NOMO-1 (cell line): ENCODE measurements at regions not wholly inside any gene's neighbourhood (a gene's known extent, or its start where the extent isn't known, plus 50 kb on each side); places are given as distances from the start of the nearest gene placed in this dataset.

Experiments
- DNase-seq, 2 experiments: peaks; one replicate each; lab custom pipeline; 2025; ENCODE audit not compliant: unreplicated experiment in 2 of 2; lab: John Stamatoyannopoulos, UW

DNA sequence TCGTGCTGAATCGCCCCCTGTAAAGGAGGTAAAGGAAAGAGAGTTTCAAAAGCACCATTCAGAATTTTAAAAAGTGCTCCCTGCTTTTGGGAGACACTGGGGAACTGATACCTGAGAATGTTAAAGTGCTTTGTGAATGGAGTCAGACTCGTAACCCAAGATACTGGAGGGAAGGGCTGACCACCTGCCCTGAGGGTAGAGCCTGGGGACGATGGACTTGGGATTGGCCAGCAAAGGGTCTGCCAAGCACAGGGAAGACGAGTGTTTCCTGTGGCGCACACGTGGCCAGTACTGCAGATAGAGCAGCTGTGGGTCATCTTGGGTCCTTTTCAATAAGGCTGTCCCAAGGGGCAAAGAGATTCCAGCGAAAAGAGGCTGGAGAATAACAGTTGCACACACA is 1284.1 kb upstream of the AUTS2 start:
- no peak for DNase-seq

DNA sequence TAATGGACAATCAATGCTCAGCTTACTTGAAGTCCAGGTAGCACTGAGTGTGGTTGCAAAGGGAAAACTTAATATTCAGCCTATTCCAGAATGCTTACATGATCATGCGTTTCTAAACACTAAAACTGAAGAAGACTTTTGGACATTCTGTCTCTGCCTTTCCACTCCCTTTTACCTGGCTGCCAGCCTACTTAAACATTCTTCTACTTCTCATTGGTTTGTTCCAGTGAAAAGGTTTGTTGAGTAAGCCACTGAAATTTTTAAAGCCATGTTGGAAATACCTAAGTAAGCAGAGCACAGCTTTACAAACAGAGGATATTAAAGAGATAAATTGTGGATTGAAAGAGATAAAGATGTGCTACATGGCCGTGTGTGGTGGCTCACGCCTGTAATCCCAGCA is 1280.8 kb upstream of the AUTS2 start:
- no peak for DNase-seq

- no peak for DNase-seq
Observed at GRCh38 chr7:68319061-68319460, 1279.2 kb upstream of the AUTS2 start.

DNA sequence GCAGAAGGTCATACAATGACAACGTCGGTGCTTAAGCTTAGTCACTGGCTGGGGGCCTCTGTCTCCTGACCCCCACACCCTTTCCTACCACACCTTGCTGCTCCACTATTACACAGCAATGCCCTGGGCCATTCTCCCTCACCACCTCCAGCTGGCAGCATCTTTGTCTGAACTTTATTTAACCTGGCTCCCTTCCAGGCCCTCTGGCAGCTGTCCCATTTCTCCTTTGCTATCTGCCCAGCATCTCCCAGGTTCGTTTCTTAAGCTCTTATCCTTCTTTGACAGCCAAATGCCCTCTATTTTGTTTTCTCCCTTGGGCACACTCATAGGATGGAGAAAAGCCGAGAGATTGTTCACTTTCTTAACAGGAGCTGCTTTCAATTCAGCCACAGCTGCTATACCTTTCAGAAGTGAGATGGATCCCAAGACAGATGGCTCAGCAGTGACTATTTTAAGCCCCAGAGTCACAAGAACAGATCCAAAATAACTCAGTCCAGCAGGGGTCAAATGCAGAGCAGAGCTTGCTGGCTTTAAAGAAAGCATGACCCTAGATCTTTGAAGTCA is 1277.1 kb upstream of the AUTS2 start:
- DNase-seq: no peak

- DNase-seq: no peak
Observed at GRCh38 chr7:68321776-68322496, 1276.3 kb upstream of the AUTS2 start.

DNA sequence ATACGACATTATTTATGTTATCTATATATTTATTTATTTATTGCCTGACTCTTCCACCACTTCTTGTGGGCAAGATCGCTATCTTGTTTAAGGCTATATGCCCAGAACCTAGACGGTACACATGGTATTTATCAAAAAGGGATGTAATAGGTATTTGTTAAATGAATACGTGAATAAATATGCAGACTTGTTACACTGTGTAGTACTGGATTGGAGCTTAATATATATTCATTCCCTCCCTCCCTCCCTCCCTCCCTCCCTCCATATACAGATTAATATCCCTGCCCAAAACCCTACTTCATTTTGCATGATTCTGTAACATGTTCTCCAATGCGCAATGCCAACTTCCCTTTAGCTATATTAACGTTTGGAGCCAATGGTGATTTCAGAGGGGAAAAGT is 1273.7 kb upstream of the AUTS2 start:
- no peak for DNase-seq

GRCh38 chr7:68334216-68334615 is 1264.1 kb upstream of the AUTS2 start:
- no peak for DNase-seq

DNA sequence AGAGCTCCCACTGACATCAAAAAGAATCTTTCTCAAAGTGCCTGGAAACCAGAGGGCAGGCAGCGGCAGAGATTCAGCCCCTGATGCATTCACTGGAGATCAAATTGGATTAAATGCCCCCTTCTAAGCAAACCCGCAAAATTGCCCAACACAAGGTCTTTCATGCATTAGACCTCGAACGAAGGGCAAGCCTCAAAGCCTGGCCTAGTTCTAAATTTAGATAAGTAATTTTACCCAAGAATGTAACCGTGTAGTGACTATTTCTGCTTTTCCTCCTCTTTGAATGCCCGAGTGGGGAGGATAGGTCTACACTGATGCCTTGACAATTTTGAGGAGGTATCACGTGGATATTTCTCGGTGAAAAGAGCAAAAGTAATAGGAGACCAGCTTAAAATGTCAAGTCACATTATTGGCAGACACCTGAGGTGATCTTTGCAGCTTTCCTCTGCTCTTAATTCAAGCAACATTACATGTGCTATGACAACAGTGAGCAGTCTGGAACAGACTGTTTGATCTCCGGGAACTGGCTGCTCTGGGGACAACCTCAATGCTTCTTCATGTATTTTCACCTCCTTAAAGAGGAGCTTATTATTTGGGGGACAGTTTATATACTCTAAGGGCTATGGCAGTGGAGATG is 1263.5 kb upstream of the AUTS2 start:
- DNase-seq: no peak

DNA sequence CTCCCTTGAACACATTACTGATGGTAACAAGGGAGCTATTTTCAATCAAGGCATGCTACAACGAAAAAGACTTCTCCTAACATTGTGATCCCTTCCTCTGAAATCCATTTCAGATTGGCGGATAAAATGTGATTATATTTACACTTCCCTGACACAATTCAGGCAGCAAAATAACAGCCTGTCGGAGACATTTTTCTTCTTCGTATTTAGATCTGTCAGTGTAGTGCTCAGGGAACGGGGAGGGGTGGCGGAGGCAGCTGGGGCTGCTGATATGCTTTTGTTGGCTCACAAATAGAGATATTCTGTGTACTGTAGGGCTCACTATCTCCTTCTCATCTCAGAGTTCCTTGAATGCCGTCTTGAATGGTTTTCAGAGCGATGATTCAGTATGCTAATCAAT is 1261.7 kb upstream of the AUTS2 start:
- DNase-seq: no peak

DNA sequence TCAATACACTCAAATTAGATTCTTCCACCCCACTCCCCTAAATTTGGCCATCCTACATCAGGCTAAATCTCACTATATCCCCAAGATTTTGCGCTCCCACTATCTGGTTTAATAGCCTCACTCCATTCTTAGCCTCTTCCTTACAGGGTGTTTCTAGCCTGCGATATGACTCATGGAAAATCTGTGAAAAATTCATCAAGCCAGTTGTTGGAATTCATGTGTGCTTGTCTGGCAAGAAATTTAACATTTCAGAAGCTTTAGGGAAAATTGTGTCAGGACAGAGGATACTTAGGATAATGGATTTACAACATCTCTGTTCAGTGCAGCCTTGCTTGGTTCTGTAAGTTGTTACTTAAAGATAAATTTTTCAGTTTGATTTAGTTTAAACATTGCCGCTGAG is 1249.9 kb upstream of the AUTS2 start:
- no peak for DNase-seq

DNA sequence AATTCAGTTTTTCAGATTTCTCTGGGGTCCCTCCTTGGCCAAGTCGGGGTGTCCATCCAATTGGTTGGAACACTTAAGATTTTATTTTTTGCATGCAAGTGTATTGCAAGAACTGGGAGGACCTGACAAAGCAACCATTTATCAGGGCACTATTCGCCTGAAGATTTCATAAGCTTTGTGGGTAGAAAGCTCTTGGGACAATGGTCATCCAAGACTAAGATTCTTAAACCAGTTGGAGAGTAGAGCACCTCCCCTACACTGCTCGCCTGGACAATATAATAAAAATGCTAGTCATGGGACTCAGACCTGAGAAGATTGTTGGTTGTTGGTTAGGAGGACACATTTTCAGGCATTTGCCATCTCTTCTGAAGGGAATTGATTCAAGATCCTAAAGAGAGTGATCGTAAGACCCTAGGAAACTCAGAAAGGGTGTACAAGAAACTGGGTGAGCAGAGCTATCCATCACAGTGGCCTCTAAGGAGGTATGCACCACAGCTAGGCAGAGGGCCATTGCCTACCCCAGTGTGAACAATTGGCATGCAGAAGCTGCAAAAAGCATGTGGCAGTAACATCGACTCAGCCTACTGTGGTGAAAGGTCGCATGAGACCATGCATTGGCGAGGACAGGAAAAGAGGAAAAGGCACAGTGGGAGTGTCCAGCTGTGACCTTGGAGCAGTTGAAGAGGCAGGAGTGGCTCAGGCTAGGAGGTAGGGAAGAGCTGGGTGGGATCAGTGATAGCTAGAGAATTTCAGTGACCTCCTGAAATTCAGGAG is 1235.3 kb upstream of the AUTS2 start:
- DNase-seq: no peak

GRCh38 chr7:68364886-68365625 is 1233.2 kb upstream of the AUTS2 start:
- DNase-seq: no peak

- no peak for DNase-seq
Observed at GRCh38 chr7:68371985-68372384, 1226.3 kb upstream of the AUTS2 start.

- no peak for DNase-seq
Observed at GRCh38 chr7:68376131-68376661, 1222.1 kb upstream of the AUTS2 start.

DNA sequence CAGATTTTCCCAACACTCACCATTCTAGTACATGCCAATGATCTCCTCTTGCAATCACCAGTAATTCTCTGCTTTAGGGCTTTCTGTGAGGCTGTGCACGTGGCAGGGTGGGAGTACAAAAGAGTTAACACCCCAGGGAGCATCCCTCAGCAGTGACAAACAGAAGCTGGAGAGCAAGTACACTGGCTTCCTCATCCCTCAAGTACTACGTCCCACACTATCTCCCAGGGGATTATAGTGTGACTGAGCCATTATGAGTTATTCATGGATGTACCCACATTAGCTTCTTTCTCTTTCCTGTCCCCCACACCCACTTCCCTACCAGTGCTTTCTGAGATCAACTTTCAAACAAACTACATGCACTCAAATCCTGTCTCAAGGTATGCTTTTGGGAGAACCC is 1216.5 kb upstream of the AUTS2 start:
- DNase-seq: no peak

DNA sequence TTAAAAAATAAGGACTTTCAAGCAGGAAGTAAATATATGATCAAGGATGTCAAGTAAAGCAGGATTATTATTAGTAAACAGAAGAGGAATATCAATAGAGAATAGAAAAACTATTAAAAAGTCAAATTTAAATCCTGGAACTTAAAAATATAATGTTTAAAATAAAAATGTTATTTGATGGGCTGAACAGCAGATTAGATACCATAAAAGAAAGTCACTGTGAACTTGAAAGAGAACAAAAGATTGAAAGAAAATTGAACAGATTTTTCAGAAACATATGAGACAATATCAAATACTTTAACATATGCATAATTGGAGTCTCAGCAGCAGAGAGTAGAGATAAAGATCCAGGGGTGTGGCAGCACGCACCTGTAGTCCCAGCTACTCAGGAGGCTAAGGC is 1213.7 kb upstream of the AUTS2 start:
- no peak for DNase-seq

GRCh38 chr7:68393051-68393450 is 1205.2 kb upstream of the AUTS2 start:
- no peak for DNase-seq

DNA sequence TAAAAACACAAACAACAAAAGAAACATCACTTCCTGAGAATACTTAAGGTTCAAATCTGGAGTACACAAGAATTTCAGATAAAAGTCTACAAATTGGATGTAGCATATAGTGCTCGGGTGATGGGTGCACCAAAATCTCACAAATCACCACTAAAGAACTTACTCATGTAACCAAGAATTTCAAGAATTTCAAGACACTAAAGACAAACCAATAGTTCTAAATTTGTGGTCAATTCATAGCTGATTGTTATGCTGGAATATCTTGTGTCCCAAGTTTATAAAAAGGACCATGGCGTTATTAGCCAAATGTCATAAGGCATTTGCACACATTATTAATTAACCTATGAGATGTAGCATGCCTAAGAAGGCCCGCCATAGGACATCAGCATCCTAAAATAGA is 1204.1 kb upstream of the AUTS2 start:
- no peak for DNase-seq

GRCh38 chr7:68399991-68400590 is 1198.2 kb upstream of the AUTS2 start:
- no peak for DNase-seq

- no peak for DNase-seq
Observed at GRCh38 chr7:68400783-68401182, 1197.5 kb upstream of the AUTS2 start.
